Sigmoid colon (tissue), 6 donors: ENCODE measurements at regions not wholly inside any gene's neighbourhood (a gene's known extent, or its start where the extent isn't known, plus 50 kb on each side); places are given as distances from the start of the nearest gene placed in this dataset.

Source experiments
- DNase-seq: peaks from one replicate; pipeline ENCODE4 v3.0.0-alpha.2; 2019
- H3K27ac ChIP-seq, 4 donors: fragments of 200-600 bp; sonication (generic); one replicate each; pipeline ENCODE4 v1.5.1; 2016 to 2019; ENCODE audit warnings: mild to moderate bottlenecking in 1 of 4
- H3K27me3 ChIP-seq, 3 donors: fragments of 200-600 bp; sonication (generic); one replicate each; pipeline ENCODE4 v1.5.1; 2019; ENCODE audit warnings: mild to moderate bottlenecking in 1 of 3
- H3K36me3 ChIP-seq, 4 donors: fragments of 200-600 bp; sonication (generic); one replicate each; pipeline ENCODE4 v1.5.1; 2016 to 2019
- H3K4me1 ChIP-seq, 4 donors: fragments of 200-600 bp; sonication (generic); one replicate each; pipeline ENCODE4 v1.5.1; 2017 to 2019
- H3K4me3 ChIP-seq, 4 donors: fragments of 200-600 bp; sonication (generic); one replicate each; pipeline ENCODE4 v1.5.1; 2017 to 2019; ENCODE audit warnings: mild to moderate bottlenecking in 2 of 4, moderate library complexity in 1 of 4
- H3K9me3 ChIP-seq, 4 donors: fragments of 200-600 bp in 3 of 4; sonication (generic) in 3 of 4; one replicate each; pipeline versions ENCODE4 v1.5.1 to v1.6.1; 2013 to 2019
- EP300 ChIP-seq, 4 donors: sonication (generic); formaldehyde crosslinking; IDR thresholded peaks; one replicate each; pipeline ENCODE4 v1.6.1; 2017; ENCODE audit warnings: antibody characterized with exemption in 4 of 4
- POLR2A ChIP-seq, 2 donors: fragments of 450-650 bp; IDR thresholded peaks; one replicate each; pipeline ENCODE4 v1.6.1; 2016; ENCODE audit warnings: antibody characterized with exemption in 2 of 2, mild to moderate bottlenecking in 2 of 2, moderate library complexity in 2 of 2
- POLR2AphosphoS5 ChIP-seq, 4 donors: sonication (generic); formaldehyde crosslinking; IDR thresholded peaks; one replicate each; pipeline ENCODE4 v1.6.1; 2017; ENCODE audit warnings: antibody characterized with exemption in 4 of 4
- WGBS, 2 donors: extraction: QIAGEN DNeasy Blood & Tissue Kit; methylation state at CpG; one replicate each; pipeline ENCODE4 v1.1.7; 2013; 5-methylcytosine and 5-hydroxymethylcytosine counted together
- intact Hi-C: fragments of 100-400 bp; cut with DNase I; formaldehyde crosslinking; loops from one replicate; pipeline ENCODE4 v1.15.1; 2023
- TF ChIP-seq, protein P1 (sequence below), 4 experiments: fragments of 450-650 bp in 3 of 4; fragments of 200-600 bp in 1 of 4; IDR thresholded peaks; one replicate each; pipeline ENCODE4 v1.5.1; 2016 to 2019; ENCODE audit warnings: antibody characterized with exemption in 4 of 4, mild to moderate bottlenecking in 3 of 4, moderate library complexity in 2 of 4
- donor health status: healthy with polysubstance abuse.
- donor health status: healthy.

DNA sequence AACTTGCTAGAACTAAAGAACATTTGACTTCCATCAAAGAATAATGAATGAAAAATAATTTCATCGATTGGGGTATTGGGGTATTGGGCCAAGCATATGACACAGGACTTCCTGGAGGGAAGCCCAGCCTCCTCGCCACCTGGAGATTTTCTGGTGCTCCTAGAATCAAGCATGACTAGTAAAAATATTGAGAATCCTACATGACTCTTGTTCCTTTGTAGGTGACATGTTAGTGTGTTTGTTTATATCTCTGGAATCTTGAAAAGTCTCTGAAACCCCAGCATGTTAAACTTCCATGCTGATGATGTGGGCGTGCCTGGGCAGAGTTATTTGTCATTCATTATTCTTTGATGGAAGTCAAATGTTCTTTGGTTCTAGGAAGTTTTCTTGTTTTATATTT lies 90.1 kb upstream of the EPHB3 start:
- no peaks in the 10 kb centered on the region for H3K4me1 ChIP-seq
- peaks cover 0 to 3% (median 0%) of the 10 kb centered on the region in 4 donors for H3K9me3 ChIP-seq
- H3K36me3 ChIP-seq, result no peaks in the 10 kb centered on the region
- no peak overlapping the region for H3K4me3 ChIP-seq
- H3K27me3 ChIP-seq, result peaks cover 0 to 43% (median 0%) of the 10 kb centered on the region in 3 donors
- no peak for TF ChIP-seq POLR2AphosphoS5 (IDR thresholded peaks at IDR 0.05)
- TF ChIP-seq, protein P1, sequence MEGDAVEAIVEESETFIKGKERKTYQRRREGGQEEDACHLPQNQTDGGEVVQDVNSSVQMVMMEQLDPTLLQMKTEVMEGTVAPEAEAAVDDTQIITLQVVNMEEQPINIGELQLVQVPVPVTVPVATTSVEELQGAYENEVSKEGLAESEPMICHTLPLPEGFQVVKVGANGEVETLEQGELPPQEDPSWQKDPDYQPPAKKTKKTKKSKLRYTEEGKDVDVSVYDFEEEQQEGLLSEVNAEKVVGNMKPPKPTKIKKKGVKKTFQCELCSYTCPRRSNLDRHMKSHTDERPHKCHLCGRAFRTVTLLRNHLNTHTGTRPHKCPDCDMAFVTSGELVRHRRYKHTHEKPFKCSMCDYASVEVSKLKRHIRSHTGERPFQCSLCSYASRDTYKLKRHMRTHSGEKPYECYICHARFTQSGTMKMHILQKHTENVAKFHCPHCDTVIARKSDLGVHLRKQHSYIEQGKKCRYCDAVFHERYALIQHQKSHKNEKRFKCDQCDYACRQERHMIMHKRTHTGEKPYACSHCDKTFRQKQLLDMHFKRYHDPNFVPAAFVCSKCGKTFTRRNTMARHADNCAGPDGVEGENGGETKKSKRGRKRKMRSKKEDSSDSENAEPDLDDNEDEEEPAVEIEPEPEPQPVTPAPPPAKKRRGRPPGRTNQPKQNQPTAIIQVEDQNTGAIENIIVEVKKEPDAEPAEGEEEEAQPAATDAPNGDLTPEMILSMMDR (IDR thresholded peaks at IDR 0.05), result no peak
- TF ChIP-seq POLR2A (IDR thresholded peaks at IDR 0.05), result no peak
- TF ChIP-seq EP300 (IDR thresholded peaks at IDR 0.05), result no peak
- no peak for DNase-seq
- WGBS, 2 donors, result 70 to 86% methylated on average over 3 of the region's 3 CpGs
- H3K27ac ChIP-seq, result no peak overlapping the region
- intact Hi-C loops, result no loop called here

GRCh38 chr3:184472723-184473428 lies 88.7 kb upstream of the EPHB3 start:
- intact Hi-C loops, result no loop called here
- WGBS, 2 donors, result 39 to 73% methylated on average over 12 of the region's 12 CpGs
- peaks cover 0 to 54% (median 0%) of the 10 kb centered on the region in 3 donors for H3K27me3 ChIP-seq

GRCh38 chr3:184474897-184475296 lies 86.7 kb upstream of the EPHB3 start:
- intact Hi-C loops, result no loop called here
- Histone ChIP-seq H3K9me3 (peaks cover 0 to 7% (median 2%) of the 10 kb centered on the region in 4 donors), H3K4me3 (no peak overlapping the region), H3K4me1 (no peaks in the 10 kb centered on the region), H3K27me3 (peaks cover 0 to 42% (median 0%) of the 10 kb centered on the region in 3 donors), H3K36me3 (no peaks in the 10 kb centered on the region), H3K27ac (no peak overlapping the region)
- no peak for TF ChIP-seq POLR2A (IDR thresholded peaks at IDR 0.05)
- TF ChIP-seq POLR2AphosphoS5 (IDR thresholded peaks at IDR 0.05), result no peak
- no peak for TF ChIP-seq EP300 (IDR thresholded peaks at IDR 0.05)
- TF ChIP-seq, protein P1 (IDR thresholded peaks at IDR 0.05), result no peak
- 89 to 90% methylated on average over 8 of the region's 8 CpGs for WGBS, 2 donors
- no peak for DNase-seq

More at GRCh38 chr3:184472723-184473428, 88.7 kb upstream of the EPHB3 start:
- peak; percentile 14 to 67 (median 52) for TF ChIP-seq POLR2AphosphoS5 (IDR thresholded peaks at IDR 0.05)
- TF ChIP-seq, protein P1 (IDR thresholded peaks at IDR 0.05), result no peak
- H3K4me1 ChIP-seq, result no peaks in the 10 kb centered on the region
- peak overlapping the region in 3 of 4 donors; percentile 34 to 44 (median 34) for H3K27ac ChIP-seq
- H3K9me3 ChIP-seq, result peaks cover 0 to 7% (median 2%) of the 10 kb centered on the region in 4 donors
- no peak overlapping the region for H3K4me3 ChIP-seq
- DNase-seq, result peak; percentile 80
- no peaks in the 10 kb centered on the region for H3K36me3 ChIP-seq

DNA sequence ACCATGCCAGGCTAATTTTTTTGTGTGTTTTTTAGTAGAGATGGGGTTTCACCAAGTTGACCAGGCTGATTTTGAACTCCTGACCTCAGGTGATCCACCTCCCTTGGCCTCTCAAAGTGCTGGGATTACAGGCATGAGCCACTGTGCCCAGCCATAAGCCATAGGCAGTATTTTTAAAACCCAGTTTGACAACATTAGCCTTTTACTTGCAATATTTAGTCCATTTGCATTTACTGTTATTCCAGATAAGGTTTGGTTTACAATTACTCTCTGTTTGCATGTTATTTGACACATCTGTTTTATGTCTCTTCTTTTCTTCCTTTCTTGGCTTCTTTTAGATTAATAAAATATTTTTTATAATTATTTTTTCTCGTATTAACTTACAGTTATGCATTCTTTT lies 83.6 kb upstream of the EPHB3 start:
- Histone ChIP-seq H3K27ac (no peak overlapping the region), H3K4me1 (no peaks in the 10 kb centered on the region), H3K4me3 (no peak overlapping the region), H3K27me3 (peaks cover 0 to 42% (median 7%) of the 10 kb centered on the region in 3 donors), H3K9me3 (peaks cover 0 to 7% (median 2%) of the 10 kb centered on the region in 4 donors), H3K36me3 (no peaks in the 10 kb centered on the region)
- no peak for TF ChIP-seq EP300 (IDR thresholded peaks at IDR 0.05)
- no peak for TF ChIP-seq POLR2A (IDR thresholded peaks at IDR 0.05)
- TF ChIP-seq POLR2AphosphoS5 (IDR thresholded peaks at IDR 0.05), result no peak
- TF ChIP-seq, protein P1 (IDR thresholded peaks at IDR 0.05), result no peak
- WGBS, 2 donors, result 84 to 91% methylated on average over 1 of the region's 1 CpG
- DNase-seq, result no peak
- intact Hi-C loops, result no loop called here
